OCI-LY7 (cell line): ENCODE measurements at regions not wholly inside any gene's neighbourhood (a gene's known extent, or its start where the extent isn't known, plus 50 kb on each side); places are given as distances from the start of the nearest gene placed in this dataset.

Experiments used
- BruUV-seq: library from RNA; stranded (reverse); fragments of 400-500 nt; replicated peaks from 2 replicates; lab custom pipeline; 2021; lab: Mats Ljungman, UMichigan
- CTCF ChIA-PET: fragments of 300-600 bp; sonication (Branson Sonifier 250); formaldehyde crosslinking; loops from one replicate; lab custom pipeline; 2022; ENCODE audit warnings: antibody characterized with exemption; ENCODE audit not compliant: unreplicated experiment; lab: Charles Lee
- POLR2A ChIA-PET: fragments of 300-600 bp; sonication (Branson Sonifier 250); formaldehyde crosslinking; loops from one replicate; lab custom pipeline; 2022; ENCODE audit warnings: antibody characterized with exemption; lab: Charles Lee
- DNase-seq: peaks from one replicate; pipeline ENCODE4 v3.0.0-alpha.2; 2015; ENCODE audit warnings: low spot score
- H2AFZ ChIP-seq: fragments of 200-600 bp; sonication (generic), shearing (Covaris generic); 2 replicates; pipeline ENCODE4 v1.6.1; 2014; ENCODE audit warnings: mild to moderate bottlenecking, antibody characterized with exemption, low read length, moderate library complexity
- H3K27ac ChIP-seq: fragments of 200-600 bp; sonication (generic); 2 replicates; pipeline ENCODE4 v1.5.1; 2014; ENCODE audit warnings: mixed run types, low read depth, mild to moderate bottlenecking, moderate library complexity, low read length, inconsistent platforms; ENCODE audit not compliant: poor library complexity, severe bottlenecking
- H3K36me3 ChIP-seq: fragments of 200-600 bp; sonication (generic); 2 replicates; pipeline ENCODE4 v1.6.1; 2014; ENCODE audit warnings: mild to moderate bottlenecking, antibody characterized with exemption, low read length, moderate library complexity, mixed read lengths; ENCODE audit not compliant: insufficient read depth
- H3K4me1 ChIP-seq: fragments of 200-600 bp; sonication (generic); 2 replicates; pipeline ENCODE4 v1.5.1; 2014; ENCODE audit warnings: mild to moderate bottlenecking, low read length; ENCODE audit not compliant: insufficient read depth, poor library complexity, severe bottlenecking
- H3K4me2 ChIP-seq: fragments of 200-600 bp; sonication (generic); 2 replicates; pipeline ENCODE4 v1.6.1; 2014; ENCODE audit warnings: mild to moderate bottlenecking, low read length
- H3K4me3 ChIP-seq: fragments of 200-600 bp; sonication (generic); 2 replicates; pipeline ENCODE4 v1.5.1; 2014; ENCODE audit warnings: mild to moderate bottlenecking, low read depth, low read length; ENCODE audit not compliant: poor library complexity, severe bottlenecking
- H3K79me2 ChIP-seq: fragments of 200-600 bp; sonication (generic); 2 replicates; pipeline ENCODE4 v1.6.1; 2016; ENCODE audit warnings: low read depth, mild to moderate bottlenecking, low read length, moderate library complexity, mixed read lengths; ENCODE audit not compliant: insufficient read depth
- H3K9me2 ChIP-seq: fragments of 200-600 bp; sonication (generic); 2 replicates; pipeline ENCODE4 v1.6.1; 2016; ENCODE audit warnings: mild to moderate bottlenecking, low read length, mixed read lengths; ENCODE audit not compliant: insufficient read depth
- H3K9me3 ChIP-seq: fragments of 200-600 bp; sonication (generic); 2 replicates; pipeline ENCODE4 v1.6.1; 2014; ENCODE audit warnings: mild to moderate bottlenecking, mixed run types, low read length, mixed read lengths
- H4K20me1 ChIP-seq: fragments of 200-600 bp; sonication (generic); 2 replicates; pipeline ENCODE4 v1.6.1; 2014; ENCODE audit warnings: mild to moderate bottlenecking, antibody characterized with exemption, low read length, moderate library complexity, mixed read lengths; ENCODE audit not compliant: insufficient read depth
- EZH2phosphoT487 ChIP-seq: fragments of 200-600 bp; sonication (generic); IDR thresholded peaks from 2 replicates; pipeline ENCODE4 v1.6.1; 2018; ENCODE audit warnings: low read depth, borderline replicate concordance, mild to moderate bottlenecking, mixed run types, antibody characterized with exemption, low read length, moderate library complexity, mixed read lengths
- intact Hi-C: fragments of 100-400 bp; cut with micrococcal nuclease; formaldehyde crosslinking; loops from one replicate; pipeline ENCODE4 v1.10.0; 2022; ENCODE audit not compliant: unreplicated experiment
- TF ChIP-seq, protein P1 (sequence below): fragments of 200-600 bp; sonication (generic); conservative IDR thresholded peaks from 2 replicates; pipeline ENCODE4 v1.5.1; 2014; ENCODE audit warnings: mild to moderate bottlenecking, antibody characterized with exemption, low read length, moderate library complexity, mixed read lengths

DNA sequence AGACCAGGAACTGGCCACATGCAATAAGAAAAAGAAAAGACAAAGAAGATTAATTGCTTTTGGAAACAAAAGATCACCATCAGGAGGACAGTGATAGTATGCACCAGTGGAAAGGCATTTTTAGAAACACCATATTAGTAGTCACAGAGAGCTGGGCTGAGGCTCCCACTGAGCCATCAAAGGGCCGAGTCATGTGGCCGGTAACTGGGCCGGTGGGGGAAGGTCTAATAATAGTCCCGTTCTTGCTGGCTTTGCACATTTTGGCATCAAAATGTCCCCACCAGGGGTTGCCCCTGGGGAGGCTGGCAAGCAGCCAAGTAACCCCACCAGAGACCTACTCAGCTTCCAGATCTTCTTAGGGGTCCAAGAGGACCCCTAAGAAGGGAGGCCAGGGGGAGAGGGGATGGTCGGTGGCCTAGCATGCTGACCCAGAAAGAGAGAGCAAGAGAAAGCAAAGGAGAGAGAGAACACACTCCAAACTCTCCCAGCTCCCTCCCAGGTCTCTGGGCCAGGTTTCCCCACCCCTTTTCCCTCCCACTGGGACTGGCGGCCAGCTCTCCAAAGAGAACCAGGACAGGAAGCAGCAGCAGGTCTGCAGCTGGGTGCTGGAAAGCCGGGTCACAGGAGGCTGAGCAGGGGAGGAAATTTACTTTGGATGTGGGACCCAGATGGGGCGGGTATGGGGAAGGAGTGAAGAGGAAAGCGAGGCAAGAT lies 70.2 kb upstream of the FGFR2 start:
- intact Hi-C loops = no loop called here
- H3K36me3 ChIP-seq = no peaks in the 10 kb centered on the region

DNA sequence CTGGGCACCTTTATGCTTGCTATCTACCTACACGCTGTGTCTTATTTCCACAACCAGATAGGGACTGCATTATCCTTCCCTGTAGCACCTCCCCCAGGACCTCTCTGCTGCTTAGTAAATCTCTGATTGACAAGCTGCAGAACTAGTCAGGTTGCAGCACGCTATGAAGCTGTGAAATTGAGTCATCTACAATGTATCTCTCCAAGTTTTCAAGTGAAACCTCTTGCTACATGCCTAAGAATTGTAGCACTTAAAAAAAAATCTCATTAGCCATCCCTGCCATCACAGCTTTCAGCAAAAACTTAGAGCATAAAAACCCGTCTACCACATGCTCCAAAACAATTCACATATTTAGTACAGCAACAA lies 69.7 kb upstream of the FGFR2 start:
- CTCF ChIA-PET = no interaction called here
- intact Hi-C loops = no loop called here
- H3K79me2 ChIP-seq = no peaks in the 10 kb centered on the region
- H3K9me3 ChIP-seq = no peaks in the 10 kb centered on the region
- no peak overlapping the region for H3K27ac ChIP-seq
- no peaks in the 10 kb centered on the region for H3K36me3 ChIP-seq
- no peaks in the 10 kb centered on the region for H3K4me1 ChIP-seq
- TF ChIP-seq, protein P1, sequence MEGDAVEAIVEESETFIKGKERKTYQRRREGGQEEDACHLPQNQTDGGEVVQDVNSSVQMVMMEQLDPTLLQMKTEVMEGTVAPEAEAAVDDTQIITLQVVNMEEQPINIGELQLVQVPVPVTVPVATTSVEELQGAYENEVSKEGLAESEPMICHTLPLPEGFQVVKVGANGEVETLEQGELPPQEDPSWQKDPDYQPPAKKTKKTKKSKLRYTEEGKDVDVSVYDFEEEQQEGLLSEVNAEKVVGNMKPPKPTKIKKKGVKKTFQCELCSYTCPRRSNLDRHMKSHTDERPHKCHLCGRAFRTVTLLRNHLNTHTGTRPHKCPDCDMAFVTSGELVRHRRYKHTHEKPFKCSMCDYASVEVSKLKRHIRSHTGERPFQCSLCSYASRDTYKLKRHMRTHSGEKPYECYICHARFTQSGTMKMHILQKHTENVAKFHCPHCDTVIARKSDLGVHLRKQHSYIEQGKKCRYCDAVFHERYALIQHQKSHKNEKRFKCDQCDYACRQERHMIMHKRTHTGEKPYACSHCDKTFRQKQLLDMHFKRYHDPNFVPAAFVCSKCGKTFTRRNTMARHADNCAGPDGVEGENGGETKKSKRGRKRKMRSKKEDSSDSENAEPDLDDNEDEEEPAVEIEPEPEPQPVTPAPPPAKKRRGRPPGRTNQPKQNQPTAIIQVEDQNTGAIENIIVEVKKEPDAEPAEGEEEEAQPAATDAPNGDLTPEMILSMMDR = no peak
- TF ChIP-seq EZH2phosphoT487 = no peak
- BruUV-seq = no TSS peak
- DNase-seq = no peak
- H4K20me1 ChIP-seq = no peaks in the 10 kb centered on the region
- POLR2A ChIA-PET = no interaction called here
- no peak overlapping the region for H2AFZ ChIP-seq
- no peaks in the 10 kb centered on the region for H3K9me2 ChIP-seq
- H3K4me3 ChIP-seq = no peak overlapping the region
- no peak overlapping the region for H3K4me2 ChIP-seq

More for the DNA sequence above, 70.2 kb upstream of the FGFR2 start:
- no peaks in the 10 kb centered on the region for H3K9me3 ChIP-seq
- no TSS peak for BruUV-seq
- no peak overlapping the region for H3K4me3 ChIP-seq
- ChIA-PET CTCF (no interaction called here), POLR2A (interaction anchor here (0.6 kb wide), 1 partner anchor 183 kb away, joined by 3 read pairs; no protein-coding TSS in a partner anchor)
- no peaks in the 10 kb centered on the region for H4K20me1 ChIP-seq
- H3K79me2 ChIP-seq = no peaks in the 10 kb centered on the region
- H3K4me2 ChIP-seq = no peak overlapping the region
- no peak for DNase-seq
- H3K27ac ChIP-seq = no peak overlapping the region
- no peaks in the 10 kb centered on the region for H3K9me2 ChIP-seq
- H3K4me1 ChIP-seq = no peaks in the 10 kb centered on the region
- no peak for TF ChIP-seq EZH2phosphoT487
- TF ChIP-seq, protein P1 = no peak
- H2AFZ ChIP-seq = no peak overlapping the region

DNA sequence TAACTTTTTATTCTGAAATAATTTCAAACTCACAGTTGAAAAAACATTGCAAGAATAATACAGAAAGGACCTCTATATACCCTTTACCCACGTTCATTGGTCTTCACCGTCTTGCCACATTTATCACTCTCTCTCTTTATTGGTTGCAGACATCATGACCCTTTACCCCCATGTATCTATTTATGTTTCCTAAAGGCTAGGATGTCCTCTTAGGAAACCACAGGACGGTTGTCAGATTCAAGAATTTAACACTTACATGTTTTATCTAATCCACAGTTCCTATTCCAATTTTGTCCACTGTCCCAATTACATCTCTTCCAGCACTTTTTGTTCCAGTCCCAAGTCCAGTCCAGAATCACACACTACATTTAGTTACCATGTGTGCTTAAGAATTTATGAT lies 67.6 kb upstream of the FGFR2 start:
- DNase-seq = no peak
- Histone ChIP-seq H3K9me3 (no peaks in the 10 kb centered on the region), H3K9me2 (no peaks in the 10 kb centered on the region), H3K4me1 (no peaks in the 10 kb centered on the region), H3K4me3 (no peak overlapping the region), H3K79me2 (no peaks in the 10 kb centered on the region), H3K4me2 (no peak overlapping the region), H4K20me1 (no peaks in the 10 kb centered on the region), H2AFZ (no peak overlapping the region), H3K36me3 (no peaks in the 10 kb centered on the region), H3K27ac (no peak overlapping the region)
- intact Hi-C loops = no loop called here
- ChIA-PET POLR2A (no interaction called here), CTCF (no interaction called here)
- BruUV-seq = no TSS peak
- TF ChIP-seq EZH2phosphoT487 = no peak
- TF ChIP-seq, protein P1 = no peak
